Skin of body (tissue), 1 donor: ENCODE measurements at regions not wholly inside any gene's neighbourhood (a gene's known extent, or its start where the extent isn't known, plus 50 kb on each side); places are given as distances from the start of the nearest gene placed in this dataset.

ENCODE experiments used
- DNase-seq: peaks from one replicate; lab custom pipeline; 2025; lab: John Stamatoyannopoulos, UW

- DNase-seq, result no peak
These were observed 437.3 kb downstream of the METTL15 start for GRCh38 chr11:28545536-28545935.

- DNase-seq, result no peak
These were observed 434.4 kb downstream of the METTL15 start for GRCh38 chr11:28542561-28542960.

DNA sequence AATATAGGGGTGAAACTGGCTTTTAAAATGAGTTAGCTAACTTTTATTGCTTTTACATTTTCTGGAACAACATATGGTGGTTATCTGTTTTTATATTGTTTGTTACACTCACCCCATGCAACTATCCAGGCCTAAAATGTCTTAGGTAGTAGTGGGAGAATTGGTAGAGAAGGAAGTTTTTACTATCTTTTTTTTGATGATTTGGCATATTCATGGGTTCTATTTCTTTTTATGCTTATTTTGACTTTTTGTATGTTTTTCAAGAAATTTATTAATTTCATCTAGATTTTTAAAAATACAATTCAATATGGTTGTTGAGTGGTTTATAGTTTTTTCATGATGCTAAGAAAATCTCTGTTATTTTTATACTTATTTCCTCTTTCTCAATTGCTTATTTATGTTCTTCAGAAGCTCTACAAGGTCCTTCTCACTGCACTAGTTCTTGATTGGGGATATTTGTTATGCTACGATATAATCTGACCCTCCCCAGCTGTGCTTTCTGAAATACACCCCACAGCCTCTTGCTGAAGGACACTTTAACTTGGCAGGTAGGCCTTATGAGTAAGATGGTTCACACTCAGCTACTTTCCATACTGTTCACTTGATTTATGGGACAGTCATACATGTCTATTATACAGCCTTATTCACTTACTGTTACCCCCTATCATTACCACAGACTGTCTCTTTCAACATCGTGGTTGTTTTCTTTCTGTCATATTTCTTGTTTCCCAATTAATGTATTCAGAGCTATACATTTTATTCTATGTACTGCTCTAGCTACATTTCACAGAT is 431.2 kb downstream of the METTL15 start:
- no peak for DNase-seq

GRCh38 chr11:28537822-28538221 is 429.6 kb downstream of the METTL15 start:
- no peak for DNase-seq

DNA sequence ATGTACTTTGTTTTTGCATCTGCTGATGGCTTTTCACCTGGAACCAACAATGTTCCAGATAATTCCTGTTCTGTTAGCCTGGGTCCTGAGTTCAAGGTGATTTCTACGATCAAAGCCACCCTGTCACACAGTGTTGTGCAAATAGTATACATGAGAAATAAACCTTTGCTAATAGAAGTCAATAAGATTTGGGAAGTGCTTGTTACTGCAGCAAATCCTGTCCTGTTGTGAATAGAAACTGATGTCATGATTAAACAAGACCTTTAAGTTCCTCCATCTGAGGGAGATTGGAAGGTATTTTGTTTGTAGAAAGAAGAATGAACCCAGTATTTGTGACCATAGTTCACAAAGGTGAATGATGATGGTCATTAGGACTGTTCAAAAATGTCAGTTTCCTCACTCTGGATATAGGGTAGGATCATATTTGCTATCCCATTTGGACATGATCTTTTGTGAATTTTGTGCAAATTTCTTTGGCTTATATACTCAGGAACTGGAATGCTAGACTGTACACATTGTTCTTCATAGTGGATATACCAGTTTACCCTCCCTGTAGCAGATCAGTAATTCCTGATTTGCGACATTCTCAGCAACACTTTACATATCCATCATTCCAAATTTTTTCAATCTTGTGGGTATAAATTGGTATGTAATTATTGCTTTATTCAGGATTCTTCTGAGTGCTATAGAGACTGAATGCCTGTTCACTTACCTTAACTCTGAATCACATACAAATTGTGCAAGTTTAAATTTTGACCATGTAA is 428.5 kb downstream of the METTL15 start:
- no peak for DNase-seq

- no peak for DNase-seq
These were observed 427.5 kb downstream of the METTL15 start for GRCh38 chr11:28535677-28536076.

GRCh38 chr11:28529540-28530410 is 421.6 kb downstream of the METTL15 start:
- DNase-seq, result no peak

GRCh38 chr11:28529046-28529445 is 420.9 kb downstream of the METTL15 start:
- no peak for DNase-seq

- peak; percentile 13 for DNase-seq
These were observed 420.0 kb downstream of the METTL15 start for GRCh38 chr11:28528217-28528616.

DNA sequence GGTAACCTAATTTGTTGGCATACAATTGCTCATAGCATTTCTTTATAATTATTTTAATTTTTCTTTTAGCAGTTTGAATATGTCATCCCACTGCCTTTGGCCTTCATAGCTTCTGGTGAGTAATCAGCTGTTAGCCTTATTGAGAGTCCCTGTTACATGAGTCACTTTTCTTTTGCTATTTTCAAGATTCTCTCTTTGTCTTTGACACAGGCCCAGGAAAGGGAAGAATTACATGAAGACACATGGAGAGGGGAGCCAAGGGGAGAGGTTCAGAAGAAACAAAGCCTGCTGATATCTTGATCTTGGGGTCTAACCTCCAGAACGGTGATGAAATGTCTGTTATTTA is 418.2 kb downstream of the METTL15 start:
- DNase-seq, result no peak

GRCh38 chr11:28525636-28526405 is 417.6 kb downstream of the METTL15 start:
- no peak for DNase-seq

DNA sequence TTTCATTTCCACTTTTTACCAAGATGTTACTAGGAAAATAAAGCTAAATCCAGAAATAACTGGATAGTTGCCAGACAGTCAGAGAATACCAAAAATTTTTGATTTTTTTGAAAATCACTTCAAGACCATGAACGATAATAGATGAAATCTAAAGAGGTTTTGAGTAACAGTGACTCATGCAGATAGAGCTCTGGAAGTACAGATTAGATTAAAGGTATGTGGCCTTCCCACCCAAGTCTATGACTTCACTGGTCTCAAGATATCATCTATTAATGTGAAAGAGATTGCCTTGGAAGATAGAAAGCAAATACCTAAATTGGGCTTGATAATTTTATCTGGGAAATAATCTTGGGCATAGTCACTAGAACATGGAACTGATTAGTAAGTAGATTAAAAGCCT is 415.9 kb downstream of the METTL15 start:
- no peak for DNase-seq

GRCh38 chr11:28521075-28521474 is 412.9 kb downstream of the METTL15 start:
- no peak for DNase-seq

- no peak for DNase-seq
These were observed 412.1 kb downstream of the METTL15 start for GRCh38 chr11:28520291-28520690.

GRCh38 chr11:28518825-28519224 is 410.6 kb downstream of the METTL15 start:
- DNase-seq, result no peak

- no peak for DNase-seq
These were observed 409.4 kb downstream of the METTL15 start for GRCh38 chr11:28517621-28518020.

DNA sequence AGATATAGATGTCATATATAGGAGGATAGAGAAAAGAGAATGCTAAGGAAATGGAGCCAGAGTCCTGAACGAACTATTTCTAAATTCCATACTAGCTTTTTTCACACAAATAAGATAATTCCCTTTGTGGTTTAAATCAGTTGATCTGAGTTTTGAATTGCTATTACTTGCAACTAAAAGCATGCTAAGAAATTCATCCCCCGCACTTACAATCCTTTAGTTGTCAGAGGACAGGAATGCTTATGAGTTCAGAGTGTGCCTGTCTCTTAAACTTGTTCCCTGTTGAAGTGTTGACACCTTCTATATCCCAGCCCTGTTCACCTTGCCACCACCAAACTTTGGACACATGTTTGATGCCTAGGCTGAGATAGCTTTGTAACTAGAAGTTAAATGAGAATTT is 406.2 kb downstream of the METTL15 start:
- no peak for DNase-seq

DNA sequence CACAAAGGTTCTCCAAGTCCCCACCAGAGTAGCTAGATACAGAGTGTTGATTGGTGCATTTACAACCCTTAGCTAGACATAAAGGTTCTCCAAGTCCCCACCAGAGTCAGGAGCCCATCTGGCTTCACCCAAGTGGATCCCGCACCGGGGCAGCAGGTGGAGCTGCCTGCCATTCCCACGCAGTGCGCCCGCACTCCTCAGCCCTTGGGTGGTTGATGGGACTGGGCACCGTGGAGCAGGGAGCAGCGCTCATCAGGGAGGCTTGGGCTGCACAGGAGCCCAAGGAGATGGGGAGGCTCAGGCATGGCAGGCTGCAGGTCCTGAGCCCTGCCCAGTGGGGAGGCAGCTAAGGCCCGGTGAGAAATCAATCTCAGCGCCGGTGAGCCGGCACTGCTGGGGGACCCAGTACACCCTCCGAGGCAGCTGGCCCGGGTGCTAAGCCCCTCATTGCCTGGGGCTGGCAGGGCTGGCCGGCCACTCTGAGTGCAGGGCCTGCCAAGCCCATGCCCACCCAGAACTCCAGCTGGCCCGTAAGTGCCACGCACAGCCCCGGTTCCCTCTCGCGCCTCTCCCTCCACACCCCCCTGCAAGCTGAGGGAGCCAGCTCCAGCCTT is 404.1 kb downstream of the METTL15 start:
- no peak for DNase-seq

DNA sequence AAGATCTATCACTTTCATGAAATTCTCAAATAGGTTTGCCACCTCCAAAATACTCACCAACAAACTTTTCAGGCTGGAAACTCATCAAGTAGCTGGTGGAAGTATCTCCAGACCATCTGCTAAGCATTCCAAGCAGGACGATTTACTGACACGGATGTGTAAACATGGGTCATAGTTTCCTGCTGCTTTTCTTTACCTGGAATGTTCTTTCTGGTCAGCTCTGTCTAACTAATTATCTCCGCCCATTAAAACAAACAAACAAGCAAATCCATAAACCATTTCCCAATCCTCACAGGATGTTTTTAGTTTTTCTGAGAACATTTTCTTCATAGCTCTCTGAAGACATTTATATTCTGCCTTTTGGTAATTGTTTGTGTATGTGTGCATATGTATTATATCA is 397.0 kb downstream of the METTL15 start:
- no peak for DNase-seq

- DNase-seq, result peak; percentile 70
These were observed 396.4 kb downstream of the METTL15 start for GRCh38 chr11:28504555-28505110.
